Kidney epithelial cell (primary cell): ENCODE measurements at regions not wholly inside any gene's neighbourhood (a gene's known extent, or its start where the extent isn't known, plus 50 kb on each side); places are given as distances from the start of the nearest gene placed in this dataset.

Experiments
- DNase-seq: peaks from one replicate; pipeline ENCODE4 v3.0.0-alpha.2; 2010; ENCODE audit warnings: low read depth
- H3K27me3 ChIP-seq: 2 replicates; pipeline ENCODE4 v1.6.0; 2011; ENCODE audit warnings: low read length; ENCODE audit not compliant: control insufficient read depth, insufficient read depth
- H3K36me3 ChIP-seq: 2 replicates; pipeline ENCODE4 v1.5.1; 2011; ENCODE audit warnings: low read length; ENCODE audit not compliant: control insufficient read depth, insufficient read depth
- H3K4me3 ChIP-seq: 2 replicates; pipeline ENCODE4 v1.5.1; 2011; ENCODE audit warnings: low read depth, mild to moderate bottlenecking, control low read depth, low read length
- CTCF ChIP-seq: IDR thresholded peaks from 2 replicates; pipeline ENCODE4 v1.5.1; 2011; ENCODE audit warnings: mild to moderate bottlenecking, moderate library complexity, low read length, control low read depth, inconsistent platforms; ENCODE audit not compliant: insufficient read depth, poor library complexity, severe bottlenecking

GRCh38 chr1:219045246-219045645 is 128.4 kb upstream of the LYPLAL1 start:
- DNase-seq = no peak
- Histone ChIP-seq H3K27me3 (no peaks in the 10 kb centered on the region), H3K36me3 (no peaks in the 10 kb centered on the region), H3K4me3 (no peak overlapping the region)
- no peak for TF ChIP-seq CTCF

- Histone ChIP-seq H3K36me3 (no peaks in the 10 kb centered on the region), H3K4me3 (no peak overlapping the region), H3K27me3 (no peaks in the 10 kb centered on the region)
- TF ChIP-seq CTCF = no peak
- no peak for DNase-seq
Observed at GRCh38 chr1:219049501-219049900, 124.2 kb upstream of the LYPLAL1 start.

- DNase-seq = no peak
- H3K4me3 ChIP-seq = no peak overlapping the region
- no peak for TF ChIP-seq CTCF
- H3K27me3 ChIP-seq = no peaks in the 10 kb centered on the region
- H3K36me3 ChIP-seq = no peaks in the 10 kb centered on the region
Observed at GRCh38 chr1:219050086-219050821, 123.4 kb upstream of the LYPLAL1 start.

GRCh38 chr1:219050822-219051125 is 122.9 kb upstream of the LYPLAL1 start:
- DNase-seq = no peak
- no peak for TF ChIP-seq CTCF
- Histone ChIP-seq H3K27me3 (no peaks in the 10 kb centered on the region), H3K36me3 (no peaks in the 10 kb centered on the region), H3K4me3 (no peak overlapping the region)

- H3K36me3 ChIP-seq = no peaks in the 10 kb centered on the region
- TF ChIP-seq CTCF = no peak
- no peak for DNase-seq
- H3K27me3 ChIP-seq = no peaks in the 10 kb centered on the region
- H3K4me3 ChIP-seq = no peak overlapping the region
Observed at GRCh38 chr1:219051547-219051946, 122.1 kb upstream of the LYPLAL1 start.
